GF-D8 (cell line): ENCODE measurements at regions not wholly inside any gene's neighbourhood (a gene's known extent, or its start where the extent isn't known, plus 50 kb on each side); places are given as distances from the start of the nearest gene placed in this dataset.
"Not testable (repeated sequence)": the region's sequence is repeated elsewhere in the genome, so short reads cannot be mapped to it uniquely, and the experiment has no call there.

Experiments used
- DNase-seq: peaks from one replicate; lab custom pipeline; 2025; lab: John Stamatoyannopoulos, UW

DNA sequence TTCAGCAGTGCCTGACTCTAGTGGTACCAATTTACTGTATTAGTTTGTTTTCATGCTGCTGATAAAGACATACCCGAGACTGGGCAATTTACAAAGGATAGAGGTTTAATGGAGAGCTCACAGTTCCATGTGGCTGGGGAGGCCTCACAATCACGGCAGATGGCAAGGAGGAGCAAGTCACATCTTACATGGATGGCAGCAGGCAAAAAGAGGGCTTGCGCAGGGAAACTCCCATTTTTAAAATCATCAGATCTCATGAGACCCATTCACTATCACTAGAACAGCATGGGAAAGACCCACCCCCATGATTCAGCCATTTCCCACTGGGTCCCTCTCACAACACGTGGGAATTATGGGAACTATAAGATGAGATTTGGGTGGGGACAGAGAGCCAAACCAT is 243.7 kb upstream of the KLF3 start:
- not testable (repeated sequence) for DNase-seq

DNA sequence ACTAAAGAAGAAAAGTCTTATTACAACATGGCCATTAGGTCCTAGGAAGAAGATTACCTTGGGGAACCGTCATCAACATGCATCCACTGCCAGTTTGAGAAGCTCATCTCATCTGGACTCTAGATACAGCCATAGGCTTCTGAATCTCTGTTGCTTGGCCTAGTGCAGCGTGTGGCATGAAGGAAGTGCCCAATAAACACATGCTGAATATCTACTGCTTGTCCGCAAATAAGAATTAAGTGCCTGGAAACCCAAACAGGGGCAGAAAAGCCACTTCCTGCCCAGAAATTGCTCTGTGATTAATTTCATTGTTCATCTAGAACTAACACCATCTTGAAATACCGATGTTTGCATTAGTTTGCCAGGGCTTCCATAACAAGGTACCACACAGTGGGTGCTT is 241.1 kb upstream of the KLF3 start:
- no peak for DNase-seq

DNA sequence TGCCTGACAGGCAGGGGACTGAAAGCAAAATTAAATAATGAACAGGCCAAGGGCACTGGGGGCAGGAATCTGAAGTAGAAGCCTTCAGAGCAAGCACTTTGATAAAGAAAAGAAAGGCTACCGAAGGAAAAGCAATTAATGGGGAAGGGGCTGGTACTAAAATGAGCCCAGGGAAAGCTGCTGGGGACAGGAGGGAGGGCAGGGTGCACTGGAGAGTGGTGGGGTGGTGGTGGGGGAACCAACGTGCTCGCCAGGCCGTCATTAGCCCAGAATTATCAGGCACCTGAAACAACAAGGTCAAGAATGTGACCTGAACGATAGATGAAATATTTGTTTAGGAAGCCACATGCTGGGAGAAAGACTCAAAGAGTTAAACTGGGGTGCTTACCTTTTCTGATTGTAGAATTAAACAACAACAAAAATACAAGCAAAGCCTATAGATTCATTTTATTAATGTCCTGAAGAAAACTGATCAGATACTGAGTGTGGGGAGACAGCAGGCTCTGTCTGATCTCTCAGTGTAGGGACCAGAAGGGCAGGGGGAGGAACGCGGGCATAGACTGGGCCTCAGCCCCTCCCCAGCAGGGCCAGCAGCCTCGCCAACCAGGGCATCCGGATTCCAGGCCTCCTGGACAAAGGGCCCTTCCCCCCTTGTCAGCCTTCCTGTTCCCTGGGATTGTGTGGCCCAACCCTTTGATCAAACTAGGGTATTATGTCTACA is 239.7 kb upstream of the KLF3 start:
- no peak for DNase-seq

DNA sequence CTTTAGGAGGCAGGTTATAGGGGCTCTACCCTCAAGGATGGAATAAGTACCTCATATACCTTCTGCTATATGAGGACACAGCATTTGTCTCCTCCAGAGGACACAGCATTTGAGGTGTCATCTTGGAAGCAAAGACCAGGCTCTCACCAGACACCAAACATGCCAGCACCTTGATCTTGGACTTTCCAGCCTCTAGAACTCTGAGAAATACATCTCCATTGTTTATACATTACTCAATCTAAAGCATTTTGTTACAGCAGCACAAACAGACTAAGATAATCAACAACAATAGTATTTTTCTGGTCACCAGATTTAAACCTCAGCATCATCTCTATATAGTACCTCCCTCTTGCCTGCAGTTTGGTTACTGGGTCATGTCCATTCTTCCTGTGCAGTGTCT is 237.5 kb upstream of the KLF3 start:
- DNase-seq, result no peak

DNA sequence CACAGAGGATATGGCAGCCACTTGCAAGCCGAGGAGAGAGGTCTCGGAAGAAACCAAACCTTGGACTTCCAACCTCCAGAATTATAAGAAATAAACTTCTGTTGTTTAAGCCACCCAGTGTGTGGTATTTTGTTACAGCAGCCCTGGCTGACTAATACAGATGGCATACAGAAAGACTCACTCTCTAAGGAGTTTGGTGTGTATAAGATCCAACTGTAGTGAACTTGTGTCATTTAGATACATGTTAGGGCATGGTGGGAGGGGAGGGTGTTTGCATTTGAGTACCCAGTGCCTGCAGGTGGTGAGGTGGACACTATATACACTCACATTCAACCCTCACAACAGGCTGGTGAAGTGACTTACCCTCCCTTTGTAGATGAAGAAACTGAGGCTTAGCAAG is 233.2 kb upstream of the KLF3 start:
- no peak for DNase-seq

DNA sequence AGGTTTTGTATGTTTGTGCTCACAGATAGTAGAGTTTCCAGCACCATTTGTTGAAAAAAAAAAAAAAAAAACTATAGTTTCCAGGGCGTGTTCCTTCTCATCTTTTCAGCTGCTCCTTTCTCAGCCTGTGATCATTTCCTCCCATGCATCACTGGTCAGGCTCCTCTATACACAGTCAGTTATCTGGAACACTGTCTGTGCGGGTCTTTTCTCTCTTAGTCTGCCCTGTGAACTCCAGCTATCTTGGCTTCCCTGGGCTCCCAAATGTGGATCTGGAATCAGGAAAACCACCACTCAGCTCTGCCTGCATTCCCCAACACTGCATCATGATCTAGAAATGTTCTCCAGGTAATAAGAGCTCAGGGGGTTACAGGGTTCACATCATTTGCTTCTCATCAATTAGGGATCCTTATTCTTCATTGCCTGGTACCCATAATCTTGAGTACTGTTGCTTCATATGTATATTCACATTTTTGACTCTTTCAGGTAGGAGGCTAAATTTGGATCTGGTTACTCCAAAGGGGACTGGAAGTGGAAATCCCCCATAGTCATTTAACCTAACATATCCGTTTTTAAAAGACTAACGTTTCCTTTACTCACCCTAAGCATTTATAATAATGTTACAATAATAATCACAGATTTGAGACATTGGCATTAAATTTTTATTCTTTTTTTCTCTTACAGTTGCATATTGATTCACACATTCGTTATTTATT is 221.8 kb upstream of the KLF3 start:
- no peak for DNase-seq

DNA sequence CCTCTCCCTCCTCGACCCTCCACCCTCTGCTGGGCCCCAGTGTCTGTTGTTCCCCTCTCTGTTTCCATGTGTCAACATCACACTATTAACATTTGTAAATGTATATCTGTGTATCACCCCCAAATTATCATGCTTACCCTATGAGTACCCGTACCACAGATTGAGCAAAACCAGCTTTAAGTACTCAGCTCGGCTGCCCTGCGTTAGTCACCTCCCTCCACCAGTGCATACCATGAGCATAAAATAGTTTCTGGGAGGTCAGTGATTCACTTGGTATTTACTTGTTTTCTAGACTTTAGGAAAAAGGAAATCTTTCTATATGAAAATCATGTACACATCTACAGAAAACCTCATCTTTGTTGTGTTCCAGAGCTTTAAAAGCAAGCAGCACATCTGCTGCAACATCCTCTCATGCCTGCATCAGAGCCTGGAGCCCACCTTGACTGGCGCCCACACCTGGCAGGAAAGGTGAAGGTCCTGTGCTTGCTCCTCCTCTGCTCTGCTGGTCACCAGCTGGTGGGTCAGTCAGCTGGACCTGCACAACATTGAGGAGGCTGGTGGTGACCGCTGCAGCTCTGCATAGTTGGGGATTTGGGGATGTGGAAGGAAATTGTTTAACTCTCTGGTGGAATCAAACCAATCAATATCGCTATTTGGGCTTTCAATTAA is 214.4 kb upstream of the KLF3 start:
- no peak for DNase-seq

DNA sequence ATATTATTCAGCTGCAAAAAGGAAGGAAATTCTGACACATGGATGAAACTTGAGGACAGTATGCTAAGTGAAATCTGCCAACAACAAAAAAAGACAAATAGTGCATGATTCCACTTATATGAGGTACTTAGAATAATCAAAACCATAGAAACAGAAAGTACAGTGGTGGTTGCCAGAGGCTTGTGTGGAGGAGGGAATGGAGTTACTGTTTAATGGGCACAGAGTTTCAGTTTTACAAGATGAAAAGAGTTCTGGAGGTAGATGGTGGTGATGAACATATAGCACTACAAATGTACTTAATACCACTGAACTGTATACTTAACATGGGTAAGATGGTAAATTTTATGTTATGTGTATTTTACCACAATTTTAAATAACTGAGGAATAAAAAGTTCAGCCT is 212.0 kb upstream of the KLF3 start:
- DNase-seq, result no peak

DNA sequence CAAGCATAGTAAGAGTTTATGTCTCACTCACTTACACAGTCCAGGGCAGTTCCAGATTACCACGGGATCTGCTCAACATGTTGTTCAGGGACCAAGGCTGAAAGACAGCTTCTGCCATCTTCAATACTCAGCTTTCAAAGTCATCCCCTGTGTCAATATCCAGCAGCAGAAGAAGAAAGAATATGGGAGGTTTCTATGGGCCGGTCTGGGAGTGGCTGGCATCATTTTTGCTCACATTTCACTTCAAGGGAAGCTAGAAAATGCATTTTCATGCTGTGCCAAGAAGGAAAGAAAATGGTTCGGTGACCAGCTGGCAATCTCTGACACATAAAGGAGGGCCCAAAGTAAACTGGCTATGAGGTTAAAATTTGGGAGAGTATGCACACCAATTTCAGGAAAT is 211.5 kb upstream of the KLF3 start:
- no peak for DNase-seq

DNA sequence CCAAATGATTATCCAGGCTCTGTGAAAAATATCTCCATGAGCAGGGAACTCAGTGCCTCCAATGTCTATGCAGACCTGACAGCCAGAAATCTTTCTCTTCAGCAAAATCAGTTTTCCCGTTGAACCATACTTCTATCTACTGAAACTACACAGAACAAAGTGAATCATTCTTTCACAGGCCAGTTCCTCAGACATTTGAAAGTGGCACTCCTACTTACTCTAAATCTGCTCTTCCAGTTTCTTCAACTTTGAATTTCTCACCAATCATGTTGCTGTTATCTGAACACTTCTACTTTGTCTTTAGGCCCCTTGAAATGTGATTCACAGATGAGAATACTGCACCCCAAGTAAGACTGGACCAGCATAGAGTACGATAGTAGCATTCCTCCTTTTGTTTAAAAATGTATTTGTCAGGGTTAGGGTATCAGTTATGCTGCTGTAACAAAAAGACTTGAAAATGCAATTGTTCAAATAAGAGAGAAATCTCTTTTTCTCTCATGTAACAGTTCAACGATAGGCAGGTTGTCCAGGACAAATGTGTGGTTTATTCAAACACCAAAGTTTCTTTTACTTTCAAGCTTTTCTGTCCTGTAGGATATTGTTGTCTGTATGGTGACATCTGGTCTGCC is 210.6 kb upstream of the KLF3 start:
- DNase-seq, result no peak

DNA sequence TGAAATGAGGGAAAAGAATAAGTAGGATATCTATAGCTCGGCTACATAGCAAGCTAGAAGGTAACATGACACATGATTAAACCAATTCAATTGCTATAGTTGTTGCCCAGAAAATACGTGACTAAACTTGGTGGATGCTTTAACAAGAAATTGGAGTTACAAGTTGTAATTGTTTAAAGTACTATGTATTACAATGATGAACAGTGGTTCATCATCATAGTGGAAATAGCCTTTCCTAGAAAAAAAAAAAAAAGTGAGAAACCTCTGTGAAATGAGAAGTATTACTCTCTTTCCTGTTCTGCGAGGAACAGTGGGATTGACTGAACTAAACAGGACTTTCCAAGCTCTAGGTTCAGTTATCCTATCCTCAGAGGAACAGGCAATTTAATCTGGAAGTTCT is 209.7 kb upstream of the KLF3 start:
- no peak for DNase-seq

DNA sequence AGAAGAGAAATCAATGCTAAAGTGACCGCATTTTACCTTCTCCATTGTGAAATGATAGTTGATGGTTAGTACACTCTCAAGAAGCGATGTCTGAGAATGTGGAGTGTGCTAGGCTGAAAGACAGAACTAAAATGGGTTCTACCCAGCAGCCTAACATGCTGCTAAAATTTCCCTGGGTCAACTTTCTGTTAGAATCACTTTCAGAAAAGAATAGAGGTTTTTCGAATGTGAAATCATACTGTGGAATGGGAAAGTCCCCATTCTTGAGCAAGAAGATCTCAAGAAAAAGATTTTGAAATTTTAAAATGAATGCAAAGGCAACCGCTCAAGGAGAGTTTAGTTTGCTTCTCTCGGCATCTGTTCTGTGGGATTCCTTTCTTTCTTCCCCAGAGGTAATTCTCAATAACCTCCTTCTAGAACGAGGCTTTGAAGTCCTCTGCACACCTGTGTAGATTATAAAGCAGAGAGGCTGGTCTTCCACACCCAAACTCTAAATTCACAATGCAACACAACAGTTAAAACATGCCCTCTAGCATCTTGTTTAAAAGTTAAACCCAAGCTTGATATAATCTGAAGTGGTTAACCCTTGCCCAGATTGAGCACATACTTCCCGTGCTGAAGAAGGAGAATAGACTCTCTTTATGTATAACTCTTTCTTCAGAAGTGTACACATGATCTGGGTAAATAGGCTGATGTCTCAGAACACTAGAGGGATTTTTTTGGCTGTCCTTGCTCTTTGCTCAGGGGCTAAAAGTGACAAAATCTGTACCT is 208.7 kb upstream of the KLF3 start:
- no peak for DNase-seq

DNA sequence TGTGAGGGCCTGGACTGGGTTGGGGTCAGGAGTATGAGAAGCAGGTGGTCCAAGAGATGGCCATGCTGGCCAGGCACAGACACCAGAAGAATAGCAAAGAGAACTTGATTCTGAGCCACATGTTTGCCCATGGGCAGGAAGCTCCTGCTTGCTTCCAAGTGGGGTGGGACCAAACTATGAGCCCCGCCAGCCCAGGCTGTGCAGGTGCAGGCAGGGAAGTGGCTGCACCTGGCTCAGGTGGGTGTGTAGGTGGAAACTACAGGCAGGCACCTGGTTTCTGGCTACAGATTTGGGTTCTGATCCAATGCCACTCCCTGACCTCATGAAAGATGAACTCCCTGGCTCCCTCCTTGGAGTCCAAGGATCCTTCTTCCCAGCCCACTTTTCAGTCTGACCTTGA is 207.9 kb upstream of the KLF3 start:
- no peak for DNase-seq

DNA sequence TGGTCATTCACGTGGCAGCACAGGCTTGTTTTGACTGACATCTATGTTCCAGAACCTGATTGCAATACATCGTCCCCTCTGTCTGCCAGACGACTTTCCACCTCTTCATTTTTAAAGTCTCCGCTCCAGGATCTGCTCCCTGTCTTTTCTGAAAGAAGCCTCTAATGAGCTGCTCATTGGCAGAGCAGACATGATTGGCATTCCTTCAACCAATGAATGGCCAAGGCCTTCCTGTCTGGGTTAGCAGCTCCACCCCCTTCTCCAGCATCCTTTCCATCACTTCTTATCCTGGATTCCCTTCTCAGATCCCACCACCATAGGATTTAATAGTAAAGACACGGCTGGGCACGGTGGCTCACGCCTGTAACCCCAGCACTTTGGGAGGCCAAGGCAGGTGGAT is 202.7 kb upstream of the KLF3 start:
- no peak for DNase-seq

DNA sequence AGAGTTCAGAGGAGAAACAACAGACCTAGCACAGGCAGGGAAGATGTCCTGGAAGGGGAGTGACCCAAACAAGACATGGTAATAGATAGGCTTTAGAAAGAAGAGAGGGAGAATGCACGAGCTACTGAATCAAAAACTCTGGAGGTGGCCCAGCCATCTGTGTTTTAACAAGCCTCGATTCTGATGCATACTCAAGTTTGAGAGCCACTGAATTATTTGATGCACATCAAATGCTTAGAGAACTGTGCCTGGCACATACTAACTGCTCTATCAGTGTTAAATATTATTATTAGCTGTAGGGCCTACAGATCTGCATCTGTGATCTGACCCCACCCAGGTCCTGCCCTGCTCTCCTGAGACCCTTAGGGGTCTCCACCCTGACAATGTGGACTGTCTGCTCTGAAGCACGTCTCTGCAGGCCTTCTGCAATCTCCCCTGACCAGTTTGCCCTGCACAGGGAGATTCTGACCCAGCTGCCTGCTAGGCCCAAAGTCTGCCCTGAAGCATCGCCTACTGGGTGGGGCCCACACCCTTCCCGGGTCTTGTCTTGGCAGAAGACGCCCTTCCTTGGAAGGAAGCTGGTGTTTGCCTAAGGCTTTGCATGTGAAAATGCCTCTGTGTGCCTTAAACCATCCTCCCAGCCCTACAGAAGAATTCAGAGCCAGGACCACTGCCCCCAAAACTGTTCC is 201.5 kb upstream of the KLF3 start:
- DNase-seq, result no peak

DNA sequence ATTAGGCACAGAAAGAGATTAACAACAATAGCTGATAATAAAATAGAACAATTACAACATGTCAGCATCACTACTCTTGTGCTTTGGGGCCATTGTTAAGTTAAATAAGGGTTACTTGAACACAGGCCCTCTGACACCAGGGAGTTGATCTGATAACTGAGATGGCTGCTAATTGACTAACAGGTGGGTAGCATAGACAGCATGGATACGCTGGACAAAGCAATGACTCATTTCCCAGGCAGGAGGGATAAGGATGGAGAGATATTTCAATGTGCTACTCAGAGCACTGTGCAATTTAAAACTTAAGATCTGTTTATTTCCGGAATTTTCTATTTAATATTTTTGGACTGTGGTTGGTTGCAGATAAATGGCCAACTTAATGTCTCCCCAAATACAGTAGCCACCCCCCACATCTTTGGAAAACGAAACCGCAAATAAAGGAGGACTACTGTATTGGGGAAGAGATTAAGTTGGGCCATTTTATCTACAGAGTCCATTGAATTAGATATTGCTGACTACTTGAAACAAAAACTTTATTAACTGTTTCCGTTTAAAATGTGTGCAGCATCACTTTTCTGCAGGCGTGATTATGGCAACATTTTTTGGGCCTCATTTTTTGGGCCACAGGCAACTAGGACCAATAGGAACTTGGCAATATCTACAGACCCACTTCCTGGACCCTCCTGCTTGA is 200.6 kb upstream of the KLF3 start:
- DNase-seq, result no peak

DNA sequence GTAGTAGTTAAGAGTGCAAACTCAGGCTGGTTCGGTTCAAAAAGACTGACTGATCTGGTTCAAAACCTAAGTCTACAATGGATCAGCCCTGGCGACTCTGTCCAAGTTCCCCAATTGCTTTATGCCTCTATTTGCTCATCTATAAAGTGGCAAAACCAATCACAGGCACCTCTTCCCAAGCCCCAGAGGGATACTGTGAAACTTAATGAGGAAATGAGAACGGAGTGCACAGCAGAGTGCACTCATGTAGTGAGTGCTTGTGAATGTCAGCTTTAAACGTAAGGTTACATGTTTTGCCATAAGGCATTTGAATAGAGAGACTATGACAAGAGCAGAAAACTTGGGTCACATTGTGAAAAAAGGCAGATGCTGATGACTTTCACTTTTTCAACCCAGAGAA is 199.7 kb upstream of the KLF3 start:
- DNase-seq, result no peak

DNA sequence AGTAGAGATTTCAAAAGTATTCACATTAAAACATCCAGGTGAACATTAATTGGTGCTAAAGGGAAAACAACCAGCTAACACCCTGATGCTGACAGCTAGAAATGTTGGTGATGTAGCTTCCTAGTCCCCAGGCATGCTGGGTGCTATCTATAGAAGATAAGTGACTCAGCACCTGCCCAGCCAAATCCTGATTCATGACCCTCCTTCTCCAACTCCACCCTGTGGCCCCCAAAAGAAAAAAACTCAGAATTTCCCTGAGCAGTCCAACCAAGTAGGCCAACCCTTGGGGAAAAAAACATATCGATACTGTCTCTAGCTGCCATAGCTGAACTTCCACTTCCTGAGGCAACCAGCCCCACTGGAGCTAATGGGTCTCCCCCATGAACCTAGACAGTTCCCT is 197.6 kb upstream of the KLF3 start:
- no peak for DNase-seq

DNA sequence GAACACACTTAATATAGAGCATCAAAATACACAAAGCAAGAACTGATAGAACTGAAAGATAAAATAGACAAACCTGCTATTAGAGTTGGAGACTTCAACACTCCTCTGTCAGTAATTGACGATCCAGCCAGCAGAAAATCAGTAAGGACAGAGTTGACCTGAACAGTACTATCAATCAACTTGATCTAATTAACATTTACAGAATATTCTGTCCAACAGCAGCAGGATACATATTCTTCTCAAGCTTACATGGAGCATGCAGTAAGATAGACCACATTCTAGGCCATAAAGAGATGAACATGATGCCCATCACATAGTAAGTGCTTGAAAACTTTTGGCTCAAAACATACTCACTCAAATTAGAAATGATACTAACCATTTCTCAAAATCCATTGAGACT is 196.7 kb upstream of the KLF3 start:
- DNase-seq, result no peak

DNA sequence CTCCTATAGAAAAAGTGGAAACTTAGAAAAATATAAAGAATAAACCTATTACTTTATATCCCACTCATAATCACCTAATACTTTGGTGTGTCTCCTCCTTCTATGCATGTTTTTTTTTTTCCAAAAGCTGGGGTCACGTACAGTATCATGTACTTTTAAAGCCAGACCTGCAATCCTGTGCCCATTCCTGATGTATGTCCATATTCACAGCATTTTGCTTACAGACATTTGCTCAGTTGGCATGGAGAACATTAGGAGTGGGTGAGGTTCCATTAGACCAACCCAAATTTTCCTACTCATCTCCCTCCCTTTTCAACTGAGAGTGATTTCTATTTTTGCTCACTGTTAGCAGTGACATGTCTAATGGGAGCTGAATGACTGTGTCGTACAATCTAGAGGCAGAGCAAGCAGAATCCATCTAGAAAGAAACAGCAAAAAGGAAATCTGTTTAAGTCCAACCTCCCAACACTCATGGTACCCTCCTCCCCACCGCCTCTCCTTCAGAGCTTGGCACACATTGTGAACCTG is 195.6 kb upstream of the KLF3 start:
- DNase-seq, result no peak

DNA sequence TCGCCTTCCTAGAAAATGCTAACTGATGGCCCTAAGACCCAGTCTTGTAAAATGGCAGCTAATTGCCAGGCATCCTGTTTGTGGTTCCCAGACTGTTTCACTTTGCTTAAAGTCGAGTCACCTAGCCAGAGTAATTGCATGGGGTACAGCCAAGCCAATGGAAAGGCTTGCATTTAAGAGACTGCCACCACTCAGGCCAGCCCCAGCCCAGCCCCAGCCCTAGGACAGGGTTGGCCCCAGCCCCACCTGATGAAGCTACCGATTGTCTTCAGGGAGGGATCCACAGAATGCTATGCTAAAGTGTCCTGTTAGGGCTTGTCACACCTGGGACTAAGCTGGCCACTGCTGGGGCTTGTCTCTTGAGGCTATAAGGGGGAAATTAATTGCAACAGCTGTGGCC is 194.6 kb upstream of the KLF3 start:
- DNase-seq, result no peak
